ENCODE measurements at regions not wholly inside any gene's neighbourhood (a gene's known extent, or its start where the extent isn't known, plus 50 kb on each side); places are given as distances from the start of the nearest gene placed in this dataset.
"Not testable (repeated sequence)": the region's sequence is repeated elsewhere in the genome, so short reads cannot be mapped to it uniquely, and the experiment has no call there.

- Histone ChIP-seq H3K79me2 (ENCODE audit: control insufficient read depth, insufficient read depth, low read length, unreplicated experiment) (no peaks in the 10 kb centered on the region), H3K27me3 (ENCODE audit: insufficient read depth, low read length) (no peaks in the 10 kb centered on the region), H2AFZ (ENCODE audit: low read length, unreplicated experiment) (no peak overlapping the region)
Observed at GRCh38 chr13:109940637-109941036, 154.3 kb upstream of the IRS2 start.

GRCh38 chr13:109939838-109940237 lies 153.5 kb upstream of the IRS2 start:
- H3K79me2 ChIP-seq (ENCODE audit: control insufficient read depth, insufficient read depth, low read length, unreplicated experiment), result no peaks in the 10 kb centered on the region
- no peak overlapping the region for H2AFZ ChIP-seq (ENCODE audit: low read length, unreplicated experiment)
- no peak overlapping the region for H3K4me3 ChIP-seq (ENCODE audit: low read depth, low read length)
- no peaks in the 10 kb centered on the region for H3K27me3 ChIP-seq (ENCODE audit: insufficient read depth, low read length)
- H3K4me1 ChIP-seq (ENCODE audit: control insufficient read depth, insufficient read depth, low read length, unreplicated experiment), result peaks cover 10% of the 10 kb centered on the region
- H3K27ac ChIP-seq (ENCODE audit: low read depth, low read length), result no peak overlapping the region
- no peaks in the 10 kb centered on the region for H3K36me3 ChIP-seq (ENCODE audit: insufficient read depth, low read length)

More at GRCh38 chr13:109940637-109941036, 154.3 kb upstream of the IRS2 start:
- no peak overlapping the region for H3K4me3 ChIP-seq (ENCODE audit: low read depth, low read length)
- no peak overlapping the region for H3K27ac ChIP-seq (ENCODE audit: low read depth, low read length)
- H3K36me3 ChIP-seq (ENCODE audit: insufficient read depth, low read length), result no peaks in the 10 kb centered on the region
- H3K4me1 ChIP-seq (ENCODE audit: control insufficient read depth, insufficient read depth, low read length, unreplicated experiment), result peaks cover 10% of the 10 kb centered on the region

DNA sequence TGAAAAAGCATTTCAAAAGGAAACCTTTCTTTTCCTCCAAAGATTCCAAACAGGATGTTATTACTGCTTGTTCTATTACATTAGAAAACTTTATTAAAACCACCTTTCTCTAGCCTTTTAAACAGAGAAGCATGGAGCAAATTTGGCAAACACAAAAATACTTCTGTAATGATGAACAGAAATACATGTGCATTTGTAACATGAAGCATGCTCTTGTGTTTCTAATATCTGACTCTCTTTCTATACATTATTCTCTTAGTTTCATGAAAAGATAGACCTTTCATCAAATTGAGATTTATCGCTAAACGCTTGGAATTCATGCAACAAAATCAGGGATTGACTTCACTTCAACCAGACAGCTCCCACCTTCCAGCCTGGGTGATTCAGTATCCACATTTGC lies 152.8 kb upstream of the IRS2 start:
- Histone ChIP-seq H3K27me3 (ENCODE audit: insufficient read depth, low read length) (no peaks in the 10 kb centered on the region), H2AFZ (ENCODE audit: low read length, unreplicated experiment) (no peak overlapping the region), H3K4me1 (ENCODE audit: control insufficient read depth, insufficient read depth, low read length, unreplicated experiment) (peaks cover 10% of the 10 kb centered on the region), H3K79me2 (ENCODE audit: control insufficient read depth, insufficient read depth, low read length, unreplicated experiment) (no peaks in the 10 kb centered on the region), H3K27ac (ENCODE audit: low read depth, low read length) (no peak overlapping the region), H3K36me3 (ENCODE audit: insufficient read depth, low read length) (no peaks in the 10 kb centered on the region), H3K4me3 (ENCODE audit: low read depth, low read length) (no peak overlapping the region)

DNA sequence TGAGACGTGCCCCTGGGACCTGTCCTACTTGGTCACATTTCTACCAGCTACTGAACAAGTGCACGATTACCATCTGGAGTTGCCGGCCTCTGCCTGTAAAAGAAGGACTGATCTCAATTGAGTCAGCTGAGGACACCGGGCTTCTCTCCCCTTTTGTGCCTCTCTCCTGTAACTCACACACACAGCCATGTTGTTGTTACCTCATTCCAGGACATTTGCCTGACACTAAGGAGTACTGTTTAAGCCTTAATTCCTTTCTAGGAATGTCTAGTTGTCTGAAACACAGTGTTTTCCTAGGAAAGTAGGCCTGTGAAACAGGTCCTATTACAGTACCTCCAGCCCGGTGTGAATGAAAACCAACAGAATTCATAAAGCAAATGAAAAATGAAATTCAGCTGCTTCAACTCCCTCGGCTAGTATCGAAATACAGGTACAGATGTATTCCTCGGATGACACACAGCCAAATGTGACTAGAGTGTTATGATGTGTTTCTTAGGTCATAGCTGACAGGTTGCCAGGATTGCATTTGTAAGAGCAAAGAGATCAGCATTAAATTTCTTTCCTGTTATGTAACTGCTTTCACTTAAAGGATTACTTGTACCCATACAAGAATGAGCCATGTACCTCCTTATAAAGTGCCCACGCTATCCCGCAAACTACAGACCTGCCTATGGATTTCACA lies 152.0 kb upstream of the IRS2 start:
- no peak overlapping the region for H3K4me3 ChIP-seq (ENCODE audit: low read depth, low read length)

GRCh38 chr13:109934520-109934919 lies 148.1 kb upstream of the IRS2 start:
- not testable (repeated sequence) for H3K36me3 ChIP-seq (ENCODE audit: insufficient read depth, low read length); H3K27ac ChIP-seq (ENCODE audit: low read depth, low read length); H2AFZ ChIP-seq (ENCODE audit: low read length, unreplicated experiment); H3K27me3 ChIP-seq (ENCODE audit: insufficient read depth, low read length); H3K79me2 ChIP-seq (ENCODE audit: control insufficient read depth, insufficient read depth, low read length, unreplicated experiment); H3K4me3 ChIP-seq (ENCODE audit: low read depth, low read length)
- peaks cover 10% of the 10 kb centered on the region for H3K4me1 ChIP-seq (ENCODE audit: control insufficient read depth, insufficient read depth, low read length, unreplicated experiment)

More for the DNA sequence above, 152.0 kb upstream of the IRS2 start:
- Histone ChIP-seq H3K27ac (ENCODE audit: low read depth, low read length) (no peak overlapping the region), H2AFZ (ENCODE audit: low read length, unreplicated experiment) (peak overlapping the region; percentile 17), H3K4me1 (ENCODE audit: control insufficient read depth, insufficient read depth, low read length, unreplicated experiment) (peaks cover 10% of the 10 kb centered on the region), H3K27me3 (ENCODE audit: insufficient read depth, low read length) (no peaks in the 10 kb centered on the region), H3K36me3 (ENCODE audit: insufficient read depth, low read length) (no peaks in the 10 kb centered on the region), H3K79me2 (ENCODE audit: control insufficient read depth, insufficient read depth, low read length, unreplicated experiment) (no peaks in the 10 kb centered on the region)

DNA sequence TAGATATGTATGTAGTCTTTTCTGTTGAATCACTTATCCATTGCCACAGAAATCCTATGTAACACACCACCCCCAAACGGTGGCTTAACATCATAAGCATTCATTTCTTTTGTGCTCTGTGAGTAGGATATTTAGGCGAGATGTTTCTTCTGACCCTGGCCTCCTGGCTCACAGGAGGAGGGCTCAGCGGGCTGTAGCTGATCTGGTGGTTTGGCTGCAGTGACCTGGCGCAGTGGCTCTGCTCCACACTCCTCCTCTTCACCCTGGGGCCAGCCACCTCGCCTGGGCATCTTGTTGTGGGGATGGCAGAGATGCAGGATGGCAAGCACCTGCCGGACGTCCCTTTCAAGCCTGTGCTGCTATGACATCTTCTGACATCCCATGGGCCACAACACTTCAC lies 147.1 kb upstream of the IRS2 start:
- Histone ChIP-seq H3K4me3 (ENCODE audit: low read depth, low read length) (no peak overlapping the region), H3K4me1 (ENCODE audit: control insufficient read depth, insufficient read depth, low read length, unreplicated experiment) (peaks cover 4% of the 10 kb centered on the region), H3K36me3 (ENCODE audit: insufficient read depth, low read length) (no peaks in the 10 kb centered on the region), H3K27ac (ENCODE audit: low read depth, low read length) (no peak overlapping the region), H3K79me2 (ENCODE audit: control insufficient read depth, insufficient read depth, low read length, unreplicated experiment) (no peaks in the 10 kb centered on the region), H2AFZ (ENCODE audit: low read length, unreplicated experiment) (no peak overlapping the region), H3K27me3 (ENCODE audit: insufficient read depth, low read length) (no peaks in the 10 kb centered on the region)

DNA sequence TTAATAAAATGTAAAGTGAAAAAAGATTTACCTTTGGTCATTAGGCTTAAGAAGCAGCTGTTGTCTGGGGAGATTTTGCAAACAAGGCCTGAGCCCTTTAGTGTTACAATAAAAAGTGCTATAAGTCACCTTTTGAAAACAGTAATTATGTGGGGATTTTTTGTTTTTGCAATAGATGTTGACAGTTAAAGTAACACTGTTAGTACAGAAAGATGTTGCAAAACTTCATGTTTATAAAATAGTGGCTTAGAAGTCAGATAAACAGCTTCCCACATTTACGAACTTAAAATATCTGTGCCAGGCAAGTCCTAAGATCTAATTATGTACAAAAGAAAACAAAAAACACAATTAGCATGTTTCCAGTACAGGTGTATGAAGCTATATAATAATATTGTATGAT lies 138.0 kb upstream of the IRS2 start:
- Histone ChIP-seq H3K27me3 (ENCODE audit: insufficient read depth, low read length) (no peaks in the 10 kb centered on the region), H2AFZ (ENCODE audit: low read length, unreplicated experiment) (no peak overlapping the region), H3K27ac (ENCODE audit: low read depth, low read length) (no peak overlapping the region)

DNA sequence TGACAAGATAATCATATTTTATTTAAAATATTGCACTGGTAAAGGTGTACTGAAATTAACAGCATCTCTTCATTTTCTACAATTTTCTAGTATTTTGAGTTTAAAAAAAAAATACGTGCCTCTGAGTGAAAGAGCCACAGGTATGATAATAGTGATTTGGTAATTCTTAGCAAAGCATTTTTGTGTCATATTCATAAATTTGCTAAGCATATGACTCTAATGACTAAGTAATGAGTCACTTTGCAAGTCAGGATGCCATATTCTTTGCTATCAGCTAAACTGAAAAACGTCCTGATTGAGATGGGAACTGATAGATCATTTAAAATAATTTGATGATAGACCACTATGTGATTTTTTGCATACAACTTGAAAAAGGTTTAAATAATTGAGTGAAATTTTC lies 136.1 kb upstream of the IRS2 start:
- Histone ChIP-seq H3K36me3 (ENCODE audit: insufficient read depth, low read length) (no peaks in the 10 kb centered on the region), H3K79me2 (ENCODE audit: control insufficient read depth, insufficient read depth, low read length, unreplicated experiment) (no peaks in the 10 kb centered on the region), H3K4me1 (ENCODE audit: control insufficient read depth, insufficient read depth, low read length, unreplicated experiment) (peaks cover 27% of the 10 kb centered on the region), H3K27ac (ENCODE audit: low read depth, low read length) (no peak overlapping the region), H3K4me3 (ENCODE audit: low read depth, low read length) (no peak overlapping the region), H2AFZ (ENCODE audit: low read length, unreplicated experiment) (no peak overlapping the region), H3K27me3 (ENCODE audit: insufficient read depth, low read length) (no peaks in the 10 kb centered on the region)

More for the DNA sequence above, 138.0 kb upstream of the IRS2 start:
- Histone ChIP-seq H3K79me2 (ENCODE audit: control insufficient read depth, insufficient read depth, low read length, unreplicated experiment) (no peaks in the 10 kb centered on the region), H3K4me1 (ENCODE audit: control insufficient read depth, insufficient read depth, low read length, unreplicated experiment) (peaks cover 16% of the 10 kb centered on the region), H3K36me3 (ENCODE audit: insufficient read depth, low read length) (no peaks in the 10 kb centered on the region), H3K4me3 (ENCODE audit: low read depth, low read length) (no peak overlapping the region)

DNA sequence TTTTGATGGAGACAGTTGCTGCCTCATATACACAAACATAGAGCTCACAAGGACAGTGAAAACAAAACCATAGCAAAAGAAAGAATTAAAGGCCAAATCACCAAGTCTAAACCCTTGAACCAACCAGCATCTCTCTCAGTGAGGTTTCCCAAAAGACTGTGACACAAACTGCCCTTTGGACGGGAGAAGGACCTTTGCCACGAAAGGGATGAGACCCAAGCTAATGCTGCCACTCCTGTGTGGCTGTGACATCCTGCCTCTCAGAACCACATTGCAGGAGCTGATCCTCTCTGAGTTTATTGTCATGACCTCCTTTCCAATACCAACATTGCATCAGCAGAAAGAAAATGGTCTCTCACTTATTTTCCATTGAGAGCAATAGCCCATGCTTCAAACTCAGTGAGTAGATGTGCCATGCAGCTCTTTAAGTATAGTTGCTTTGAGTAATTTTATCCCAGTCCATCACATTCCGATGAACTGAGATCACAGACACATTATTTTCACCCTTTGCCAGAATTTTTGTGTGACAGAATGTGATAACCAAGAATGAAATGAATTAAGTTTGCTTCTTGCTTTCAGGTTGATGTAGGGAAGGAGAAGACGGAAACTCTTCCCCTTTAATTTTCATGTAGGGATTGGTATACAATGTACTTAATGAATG lies 133.5 kb upstream of the IRS2 start:
- Histone ChIP-seq H3K36me3 (ENCODE audit: insufficient read depth, low read length) (no peaks in the 10 kb centered on the region), H3K4me3 (ENCODE audit: low read depth, low read length) (no peak overlapping the region), H3K27ac (ENCODE audit: low read depth, low read length) (no peak overlapping the region), H3K79me2 (ENCODE audit: control insufficient read depth, insufficient read depth, low read length, unreplicated experiment) (no peaks in the 10 kb centered on the region), H3K27me3 (ENCODE audit: insufficient read depth, low read length) (no peaks in the 10 kb centered on the region), H2AFZ (ENCODE audit: low read length, unreplicated experiment) (no peak overlapping the region), H3K4me1 (ENCODE audit: control insufficient read depth, insufficient read depth, low read length, unreplicated experiment) (peaks cover 27% of the 10 kb centered on the region)

GRCh38 chr13:109918179-109918711 lies 131.9 kb upstream of the IRS2 start:
- Histone ChIP-seq H3K4me3 (ENCODE audit: low read depth, low read length) (no peak overlapping the region), H2AFZ (ENCODE audit: low read length, unreplicated experiment) (peak overlapping the region; percentile 32), H3K36me3 (ENCODE audit: insufficient read depth, low read length) (no peaks in the 10 kb centered on the region), H3K27ac (ENCODE audit: low read depth, low read length) (no peak overlapping the region), H3K79me2 (ENCODE audit: control insufficient read depth, insufficient read depth, low read length, unreplicated experiment) (no peaks in the 10 kb centered on the region), H3K27me3 (ENCODE audit: insufficient read depth, low read length) (no peaks in the 10 kb centered on the region), H3K4me1 (ENCODE audit: control insufficient read depth, insufficient read depth, low read length, unreplicated experiment) (peaks cover 27% of the 10 kb centered on the region)

- no peaks in the 10 kb centered on the region for H3K27me3 ChIP-seq (ENCODE audit: insufficient read depth, low read length)
Observed at GRCh38 chr13:109917422-109917821, 131.0 kb upstream of the IRS2 start.

More at GRCh38 chr13:109917422-109917821, 131.0 kb upstream of the IRS2 start:
- H3K4me1 ChIP-seq (ENCODE audit: control insufficient read depth, insufficient read depth, low read length, unreplicated experiment), result peaks cover 23% of the 10 kb centered on the region
- no peaks in the 10 kb centered on the region for H3K36me3 ChIP-seq (ENCODE audit: insufficient read depth, low read length)
- H3K27ac ChIP-seq (ENCODE audit: low read depth, low read length), result no peak overlapping the region
- H2AFZ ChIP-seq (ENCODE audit: low read length, unreplicated experiment), result no peak overlapping the region
- H3K4me3 ChIP-seq (ENCODE audit: low read depth, low read length), result no peak overlapping the region
- no peaks in the 10 kb centered on the region for H3K79me2 ChIP-seq (ENCODE audit: control insufficient read depth, insufficient read depth, low read length, unreplicated experiment)
